Dermis microvascular lymphatic vessel endothelial cell (primary cell): ENCODE measurements at regions not wholly inside any gene's neighbourhood (a gene's known extent, or its start where the extent isn't known, plus 50 kb on each side); places are given as distances from the start of the nearest gene placed in this dataset.
"Not testable (repeated sequence)": the region's sequence is repeated elsewhere in the genome, so short reads cannot be mapped to it uniquely, and the experiment has no call there.

Source experiments
- DNase-seq, 2 donors: peaks; one replicate each; pipeline versions ENCODE4 v3.0.0 to v3.0.0-alpha.2; 2010; ENCODE audit warnings: low read depth in 2 of 2

DNA sequence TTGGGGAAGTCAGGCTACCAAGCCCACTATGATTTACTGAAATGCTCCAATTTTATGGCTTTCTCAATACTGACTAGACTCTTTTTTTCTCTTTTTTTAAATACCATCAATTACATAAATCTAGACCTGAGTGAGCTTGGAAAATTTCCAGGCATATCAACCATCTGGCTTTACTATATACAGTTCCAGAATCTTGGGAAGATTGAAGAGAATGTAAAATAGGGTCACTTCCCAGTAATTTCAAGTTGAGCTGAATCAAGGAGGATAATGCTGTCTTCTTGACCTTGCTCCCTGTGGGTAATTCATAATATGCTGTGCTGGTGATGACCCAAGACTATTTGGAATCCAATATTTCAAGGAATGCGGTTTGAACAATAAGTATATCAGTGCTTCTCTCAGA is 108.1 kb downstream of the MAP3K21 start:
- no peak for DNase-seq

DNA sequence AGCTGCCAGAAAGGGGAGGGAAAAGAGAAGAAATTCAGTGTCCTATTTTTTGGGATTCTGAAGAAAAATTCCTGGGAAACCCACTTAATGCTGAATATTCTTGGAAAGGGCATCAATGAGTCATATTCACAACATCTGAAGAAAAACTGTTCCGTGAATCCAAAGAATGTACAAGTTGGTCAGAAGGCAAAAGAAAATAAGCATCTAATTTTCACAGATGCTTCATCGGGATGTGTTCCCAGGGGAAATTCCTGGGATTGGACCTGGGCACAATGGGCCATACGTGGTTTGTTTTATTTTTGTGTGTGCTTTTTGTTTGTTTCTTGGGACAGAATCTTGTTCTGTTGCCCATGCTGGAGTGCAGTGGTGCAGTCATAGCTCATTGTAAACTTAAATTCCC is 112.2 kb downstream of the MAP3K21 start:
- DNase-seq: no peak

DNA sequence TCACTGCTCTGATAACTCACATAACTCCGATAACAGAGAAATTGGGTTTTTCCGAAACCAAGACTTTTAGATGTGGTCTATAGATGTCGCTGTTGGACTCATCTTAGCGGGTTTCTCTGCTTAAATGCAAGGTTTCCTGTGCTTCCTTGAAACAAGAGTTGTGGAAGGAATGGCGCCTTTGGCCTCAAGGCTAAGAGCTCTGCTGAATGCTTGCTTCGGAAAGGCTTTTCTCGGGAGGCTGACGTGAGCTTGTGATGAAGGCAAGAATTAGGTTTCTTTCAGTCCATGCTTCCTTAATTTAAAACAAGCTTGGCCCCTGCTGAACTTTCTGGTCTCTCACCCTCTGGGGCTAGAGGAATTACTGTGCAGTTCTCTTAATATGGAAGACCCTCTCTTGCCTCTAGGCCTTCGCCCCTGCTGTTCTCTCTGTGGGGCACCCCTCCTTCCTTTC is 113.5 kb downstream of the MAP3K21 start:
- DNase-seq: peak in 1 of 2 donors; percentile 8

DNA sequence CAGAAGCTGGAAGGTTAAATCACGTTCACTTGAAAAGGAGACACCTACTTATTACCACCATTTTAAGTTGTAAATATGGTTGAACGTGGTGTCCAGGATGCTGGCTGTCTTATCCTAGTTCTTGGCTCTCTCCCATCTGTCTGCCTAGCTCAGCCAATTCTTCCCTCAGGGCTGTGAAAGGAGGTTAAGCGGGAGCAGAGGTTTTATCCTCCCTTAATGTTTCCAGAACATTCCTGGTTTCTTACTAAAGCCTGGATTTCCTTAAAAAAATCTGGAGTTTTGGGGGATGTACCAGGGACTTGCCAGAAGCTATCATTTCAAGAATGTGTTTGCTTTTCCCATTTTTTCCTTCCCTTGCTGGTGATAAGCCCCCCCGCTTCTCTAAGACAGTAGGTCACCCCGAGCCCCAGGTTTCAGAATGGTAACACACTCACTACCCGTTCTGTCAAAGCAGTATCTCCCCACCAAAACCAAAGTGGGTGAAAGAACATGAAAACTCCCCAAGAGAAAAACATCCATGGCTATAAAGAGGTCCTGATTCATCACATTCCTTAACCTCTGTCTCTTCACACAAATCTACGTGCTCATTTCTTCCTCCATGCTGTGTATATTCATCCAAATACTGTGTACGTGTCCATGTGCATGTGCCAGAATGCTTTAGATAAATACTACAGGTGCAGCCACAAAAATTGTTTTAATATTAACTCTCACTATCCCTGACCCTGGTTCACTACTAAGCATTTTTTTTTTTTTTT is 114.7 kb downstream of the MAP3K21 start:
- no peak for DNase-seq

DNA sequence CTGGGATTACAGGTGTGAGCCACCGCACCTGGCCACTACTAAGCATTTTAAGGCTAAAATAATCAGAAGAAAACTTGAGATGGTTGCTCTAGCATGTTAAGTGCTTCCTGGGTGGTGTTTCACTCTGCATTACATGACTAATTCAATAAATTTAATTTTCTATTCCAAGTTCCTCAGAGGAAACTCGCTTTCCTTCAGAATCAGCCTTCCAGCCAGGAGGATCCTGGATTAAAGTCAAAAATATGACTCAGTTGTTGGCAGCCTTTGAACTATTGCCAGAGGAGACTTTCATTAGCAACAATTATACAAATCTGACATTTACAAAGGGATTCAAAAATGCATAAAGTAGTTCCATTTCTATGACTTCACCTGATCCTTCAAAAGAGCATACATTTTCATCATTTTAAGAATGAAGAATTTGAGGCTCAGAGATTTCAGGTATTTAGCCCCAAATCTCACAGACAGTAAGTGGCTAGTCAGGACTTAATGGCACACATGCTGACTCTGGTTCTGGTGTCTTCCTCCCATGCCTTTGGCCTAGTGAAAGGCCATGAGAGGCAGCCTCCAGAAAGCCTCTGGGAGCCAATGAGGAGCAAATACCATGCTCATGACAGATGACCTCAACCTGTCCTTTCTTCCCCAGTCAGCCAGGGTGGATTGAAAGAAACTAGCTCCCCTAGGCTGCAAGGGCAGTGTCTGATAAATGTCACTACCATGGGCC is 115.7 kb downstream of the MAP3K21 start:
- DNase-seq: no peak

DNA sequence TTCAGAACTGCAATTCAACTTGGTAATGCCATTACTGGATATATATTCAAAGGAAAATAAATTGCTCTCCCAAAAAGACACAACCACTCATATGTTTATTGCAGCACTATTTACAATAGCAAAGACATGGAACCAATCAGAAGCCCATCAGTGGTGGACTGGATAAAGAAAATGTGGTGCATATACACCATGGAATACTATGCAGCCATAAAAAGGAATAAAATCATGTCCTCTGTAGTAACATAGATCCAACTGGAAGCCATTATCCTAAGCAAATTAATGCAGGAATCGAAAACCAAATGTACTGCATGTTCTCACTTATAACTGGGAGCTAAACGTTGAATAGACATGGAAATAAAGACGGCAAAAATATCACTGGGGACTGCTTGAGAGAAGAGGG is 117.0 kb downstream of the MAP3K21 start:
- no peak for DNase-seq

DNA sequence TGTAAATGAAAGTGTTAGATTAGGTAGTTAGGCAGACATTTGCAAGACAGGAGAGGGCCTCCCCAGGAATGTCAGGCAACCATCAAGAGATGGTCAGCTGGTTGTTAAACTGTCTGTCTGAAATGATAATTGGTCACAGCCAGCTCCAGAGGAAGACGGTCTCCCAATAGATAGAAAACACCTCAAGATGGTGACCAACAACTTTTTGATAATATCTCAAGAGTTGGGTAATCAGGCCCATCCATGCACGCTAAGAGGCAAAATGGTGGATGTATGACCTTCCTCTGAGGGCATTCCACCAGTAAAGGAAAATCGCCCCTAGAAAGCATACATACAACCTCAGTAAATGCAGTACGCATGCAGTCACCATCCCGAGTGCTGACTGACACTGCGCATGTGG is 118.2 kb downstream of the MAP3K21 start:
- no peak for DNase-seq

DNA sequence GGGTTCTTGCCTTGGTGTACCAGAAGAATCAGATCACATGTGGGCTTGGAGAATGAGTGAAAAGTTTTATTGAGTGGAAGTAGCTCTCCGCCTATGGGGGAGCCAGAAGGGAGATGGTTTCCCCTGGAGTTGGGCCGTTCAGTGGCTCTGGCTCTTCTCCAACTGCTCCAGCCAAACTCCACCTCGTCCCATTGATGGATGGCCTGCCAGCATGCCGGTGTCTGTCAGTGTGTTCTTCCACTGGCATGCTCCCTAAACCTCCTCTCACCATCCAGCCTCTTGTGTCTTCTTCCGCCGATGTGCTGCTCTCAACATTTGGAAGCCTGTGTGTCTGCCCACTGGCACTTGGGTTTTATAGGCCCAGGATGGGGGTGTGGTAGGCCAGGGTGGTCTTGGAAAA is 119.4 kb downstream of the MAP3K21 start:
- no peak for DNase-seq

DNA sequence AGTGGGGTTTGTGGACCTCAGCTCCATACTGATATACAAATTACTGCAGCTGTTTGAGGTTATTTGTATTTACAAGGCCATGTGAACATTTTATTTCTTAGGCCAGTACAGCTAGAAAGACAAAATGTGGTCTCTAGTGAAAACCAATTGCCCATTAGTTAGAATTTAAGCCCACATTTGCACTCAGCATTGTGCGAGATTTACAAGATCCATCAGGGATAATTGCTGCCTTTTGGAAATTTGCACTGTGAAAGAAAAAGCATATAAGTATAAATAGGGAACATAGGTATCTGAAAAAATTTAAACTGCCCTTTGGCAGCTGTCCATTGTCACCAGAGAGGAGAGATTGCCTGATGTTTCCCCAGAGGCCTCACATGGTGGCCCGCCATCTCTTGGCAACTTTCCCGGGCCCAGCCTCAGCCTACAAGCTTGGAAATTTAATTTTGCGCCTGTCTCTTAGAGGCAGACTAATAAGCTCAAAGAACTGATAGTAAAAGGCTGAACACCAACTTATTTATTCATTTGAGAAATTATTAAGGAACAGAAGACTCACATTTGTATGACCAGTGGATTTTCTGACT is 120.7 kb downstream of the MAP3K21 start:
- no peak for DNase-seq

DNA sequence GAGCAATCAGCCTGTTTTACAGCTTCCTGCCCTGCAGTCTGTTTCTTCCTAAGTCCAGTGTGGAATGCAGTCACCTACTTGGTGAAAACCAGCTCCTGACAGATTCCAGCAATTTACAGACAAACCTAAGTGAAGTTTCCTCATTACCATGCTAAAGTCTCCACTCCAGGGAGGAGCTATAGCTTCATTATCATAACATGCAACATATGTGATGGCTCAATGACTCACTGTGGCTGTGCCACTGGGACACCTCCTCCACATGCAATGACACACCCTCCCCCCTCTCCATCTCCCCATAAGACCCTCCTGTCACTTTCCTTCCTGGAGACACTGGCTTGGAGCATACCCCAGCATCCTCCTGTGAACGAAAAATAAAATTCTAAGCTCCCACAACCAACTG is 125.2 kb downstream of the MAP3K21 start:
- no peak for DNase-seq

DNA sequence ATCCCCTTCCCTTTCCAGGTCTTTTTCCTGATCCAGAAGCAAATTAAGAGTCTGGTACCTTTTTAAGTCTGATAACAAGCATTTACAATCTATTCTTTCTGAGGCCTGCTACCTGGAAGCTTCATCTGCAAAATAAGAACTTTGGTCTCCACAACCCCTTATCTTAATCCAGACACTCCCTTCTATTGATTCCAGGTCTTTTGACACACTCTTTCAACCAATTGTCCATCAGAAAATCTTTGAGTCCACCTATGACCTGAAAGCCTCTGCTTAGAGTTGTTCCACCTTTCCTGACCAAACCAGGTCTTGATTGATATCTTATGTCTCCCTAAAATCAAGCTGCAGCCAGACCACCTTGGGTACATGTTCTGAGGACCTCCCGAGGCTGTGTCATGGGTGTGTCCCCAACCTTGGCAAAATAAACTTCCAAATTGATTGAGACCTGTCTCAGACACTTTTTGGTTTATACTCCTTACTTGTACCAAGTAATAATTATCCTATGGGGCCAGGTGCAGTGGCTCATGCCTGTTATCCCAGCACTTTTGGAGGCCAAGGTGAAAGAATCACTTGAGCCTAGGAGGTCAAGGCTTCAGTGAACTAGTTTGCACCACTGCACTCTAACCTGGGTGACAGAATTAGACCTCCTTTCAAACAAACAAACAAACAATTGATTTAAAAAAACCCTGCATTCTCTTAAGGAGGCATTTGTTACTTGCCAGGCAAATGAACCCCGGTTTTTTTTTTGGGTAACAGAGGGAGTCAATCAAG is 126.1 kb downstream of the MAP3K21 start:
- no peak for DNase-seq

DNA sequence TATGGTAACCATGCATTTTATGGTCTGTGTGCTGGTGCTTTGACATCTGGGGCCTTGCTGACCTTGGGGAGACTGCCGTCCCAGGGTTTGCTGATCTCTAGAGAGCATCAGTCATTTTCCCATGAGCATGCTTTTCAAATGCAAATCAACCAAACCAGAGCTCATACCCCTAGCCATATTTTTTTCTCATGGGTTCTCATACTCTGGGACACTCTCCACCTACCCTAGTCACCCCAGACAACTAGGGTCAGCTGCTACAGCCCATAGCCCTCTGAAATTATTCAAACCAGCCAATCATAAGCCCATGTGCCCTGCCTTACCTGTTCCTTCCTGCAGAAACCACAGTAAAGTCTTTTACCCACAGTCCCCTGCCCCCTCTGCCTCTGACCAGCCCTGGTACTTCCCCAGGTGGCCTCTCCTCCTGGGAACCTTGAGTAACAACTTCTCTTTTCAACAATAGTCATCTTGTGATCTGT is 132.0 kb downstream of the MAP3K21 start:
- no peak for DNase-seq

DNA sequence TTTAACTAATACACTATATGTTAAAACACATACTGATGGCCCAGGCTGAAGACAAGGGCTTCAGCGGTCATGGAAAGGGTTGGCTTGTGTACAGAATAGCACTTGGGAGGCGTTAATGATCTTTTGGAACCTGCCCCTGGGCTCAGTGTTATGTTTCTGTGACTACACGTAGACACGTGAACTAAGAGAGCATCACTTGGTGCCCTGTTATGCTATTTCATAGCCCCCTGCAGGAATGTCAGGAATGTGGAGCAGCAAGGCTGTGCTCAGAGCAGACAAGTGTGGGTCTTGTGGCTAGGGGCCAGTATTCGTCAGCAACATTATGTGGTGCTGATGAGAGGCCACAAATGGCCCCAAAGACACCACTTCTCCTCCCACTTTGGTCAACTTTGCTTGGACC is 132.4 kb downstream of the MAP3K21 start:
- no peak for DNase-seq

DNA sequence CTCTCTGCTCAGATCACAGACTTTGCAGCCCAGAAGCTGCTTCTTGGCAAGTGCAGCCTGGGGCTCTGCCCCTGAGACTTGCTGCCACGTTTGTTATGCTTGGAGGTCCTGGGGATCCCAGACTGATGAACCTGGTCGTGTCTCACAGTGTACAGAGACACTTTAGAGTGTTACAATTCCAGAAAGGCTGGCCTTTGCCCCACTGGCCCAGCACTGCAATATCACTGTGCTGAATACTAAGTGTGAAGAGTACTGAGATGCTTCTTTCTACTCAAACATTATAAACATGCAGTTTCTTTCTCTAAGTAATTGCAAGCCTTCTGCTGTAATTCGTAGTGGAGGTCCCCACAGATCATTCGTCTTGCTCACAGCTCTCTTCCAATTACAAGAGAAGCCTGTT is 133.2 kb downstream of the MAP3K21 start:
- DNase-seq: no peak

DNA sequence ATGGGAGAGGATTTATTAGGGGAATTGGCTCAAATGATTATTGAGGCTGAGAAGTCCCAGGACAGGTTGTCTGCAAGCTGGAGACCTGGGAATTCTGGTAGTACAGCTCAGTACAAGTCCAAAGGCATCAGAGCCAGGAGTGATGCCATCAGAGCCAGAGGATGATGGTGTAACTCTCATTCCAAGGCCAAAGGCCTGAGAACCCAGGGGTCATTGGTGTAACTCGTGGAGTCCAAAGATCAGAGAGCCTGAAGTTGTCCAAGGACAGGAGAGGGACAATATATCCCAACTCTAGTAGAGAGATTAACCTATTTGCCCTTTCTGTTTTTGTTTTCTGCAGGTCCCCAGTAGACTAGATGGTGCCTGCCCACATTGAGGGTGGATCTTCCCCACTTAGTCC is 134.3 kb downstream of the MAP3K21 start:
- no peak for DNase-seq

DNA sequence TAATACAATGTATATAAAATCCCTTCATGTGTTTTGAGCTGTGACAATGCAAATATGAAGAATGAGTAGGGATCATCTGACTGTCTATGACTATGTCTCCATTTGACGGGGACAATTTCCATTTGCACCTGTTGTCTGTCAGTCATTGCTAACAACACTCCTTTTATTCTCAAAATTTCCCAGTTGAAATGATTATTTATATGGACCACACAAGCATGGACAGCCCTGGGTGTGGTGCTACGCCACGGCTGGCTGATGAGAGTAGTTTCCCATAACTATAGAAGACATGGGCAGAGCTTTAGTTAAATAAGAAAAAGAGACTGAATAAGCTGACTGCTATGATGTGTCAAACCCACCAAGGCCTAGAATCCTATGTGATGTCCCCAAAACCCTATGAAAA is 135.8 kb downstream of the MAP3K21 start:
- no peak for DNase-seq

DNA sequence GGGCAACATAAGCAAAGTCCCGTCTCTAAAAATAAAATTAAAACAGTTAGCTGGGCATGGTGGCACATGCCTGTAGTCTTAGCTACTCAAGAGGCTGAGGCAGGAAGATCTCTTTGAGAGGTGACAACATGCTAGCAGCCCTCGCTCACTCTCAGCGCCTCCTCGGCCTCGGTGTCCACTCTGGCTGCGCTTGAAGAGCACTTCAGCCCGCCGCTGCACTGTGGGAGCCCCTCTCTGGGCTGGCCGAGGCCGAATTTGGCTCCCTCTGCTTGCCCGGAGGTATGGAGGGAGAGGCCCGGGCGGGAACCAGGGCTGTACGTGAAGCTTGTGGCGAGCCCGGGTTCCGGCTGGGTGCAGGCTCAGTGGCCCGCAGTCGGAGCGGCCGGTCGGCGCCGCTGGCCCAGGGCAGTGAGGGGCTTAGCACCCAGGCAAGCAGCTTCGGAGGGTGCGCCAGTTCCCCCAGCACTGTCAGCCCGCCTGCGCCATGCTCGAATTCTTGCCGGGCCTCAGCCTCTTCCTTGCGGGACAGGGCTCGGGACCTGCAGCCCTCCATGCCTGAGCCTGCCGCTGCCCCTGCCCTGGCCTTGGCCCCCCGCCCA is 138.3 kb downstream of the MAP3K21 start:
- DNase-seq: no peak

DNA sequence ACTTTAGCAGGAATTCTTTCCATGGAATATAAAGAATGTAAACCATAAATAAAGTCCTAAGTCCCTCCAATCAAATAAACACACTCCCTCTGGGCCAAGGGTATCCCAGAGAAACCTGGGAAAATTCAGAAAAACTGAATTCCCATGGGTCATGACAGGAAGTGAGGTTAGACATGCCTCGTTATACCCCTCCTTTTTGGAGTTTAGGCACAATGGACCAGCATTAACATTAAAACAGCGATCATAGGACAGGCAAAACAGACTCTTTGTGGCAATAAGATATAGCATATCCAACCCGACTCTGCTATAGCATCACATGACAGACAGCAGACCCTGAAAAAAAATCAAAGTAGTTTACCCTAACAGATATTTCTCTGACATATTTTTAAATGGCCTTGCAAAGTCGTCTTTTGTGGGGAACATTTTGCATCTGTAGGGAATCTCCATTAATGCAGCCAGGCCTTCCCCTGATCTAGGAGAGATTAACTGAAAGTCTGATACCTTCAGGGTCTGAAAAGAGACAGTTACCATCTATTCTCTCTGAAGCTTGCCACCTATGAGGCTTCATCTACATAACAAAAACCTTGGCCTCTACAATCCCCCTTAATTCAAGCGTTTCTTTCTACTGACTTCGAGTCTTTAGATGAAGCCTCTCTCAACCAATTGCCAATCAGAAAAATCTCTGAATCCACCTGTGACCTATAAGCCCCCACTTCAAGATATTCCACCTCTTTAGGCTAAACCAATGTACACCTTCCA is 143.0 kb upstream of the KCNK1 start:
- no peak for DNase-seq

DNA sequence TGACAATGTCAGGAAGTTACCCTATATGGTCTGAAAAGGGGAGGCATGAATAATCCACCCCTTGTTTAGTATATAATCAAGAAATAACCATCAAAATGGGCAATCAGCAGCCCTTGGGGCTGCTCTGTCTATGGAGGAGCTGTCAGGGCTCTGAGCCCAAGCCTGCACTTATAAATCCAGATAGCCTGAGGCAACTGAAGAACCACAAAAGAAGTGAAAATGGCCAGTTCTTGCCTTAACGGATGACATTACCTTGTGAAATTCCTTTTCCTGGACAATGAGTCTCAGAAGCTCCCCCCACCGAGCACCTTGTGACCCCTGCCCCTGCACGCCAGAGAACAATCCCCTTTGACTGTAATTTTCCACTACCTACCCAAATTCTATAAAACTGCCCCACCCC is 142.1 kb upstream of the KCNK1 start:
- DNase-seq: not testable (repeated sequence)

DNA sequence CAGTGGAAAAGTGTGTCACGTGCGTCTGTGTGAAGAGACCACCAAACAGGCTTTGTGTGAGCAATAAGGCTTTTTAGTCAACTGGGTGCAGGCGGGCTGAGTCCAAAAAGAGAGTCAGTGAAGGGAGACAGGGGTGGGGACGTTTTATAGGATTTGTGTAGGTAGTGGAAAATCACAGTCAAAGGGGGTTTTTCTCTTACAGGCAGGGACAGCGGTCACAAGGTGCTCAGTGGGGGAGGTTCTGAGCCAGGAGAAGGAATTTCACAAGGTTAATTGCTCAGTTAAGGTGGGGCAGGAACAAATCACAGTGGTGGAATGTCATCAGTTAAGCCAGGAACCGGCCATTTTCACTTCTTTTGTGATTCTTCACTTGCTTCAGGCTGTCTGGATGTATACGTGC is 141.1 kb upstream of the KCNK1 start:
- not testable (repeated sequence) for DNase-seq
